ENCODE measurements at regions not wholly inside any gene's neighbourhood (a gene's known extent, or its start where the extent isn't known, plus 50 kb on each side); places are given as distances from the start of the nearest gene placed in this dataset.

- no peak for TF ChIP-seq CTCF (IDR thresholded peaks at IDR 0.05; ENCODE audit: unreplicated experiment)
- intact Hi-C loops (cut with micrococcal nuclease): no loop called here
- ChIA-PET CTCF (no interaction called here), POLR2A (no interaction called here)
- Mint-ChIP-seq H3K9me3 (ENCODE audit: unreplicated experiment) (peaks cover 8% of the 10 kb centered on the region), H3K4me1 (ENCODE audit: insufficient read depth, unreplicated experiment) (peaks cover 23% of the 10 kb centered on the region), H3K4me3 (ENCODE audit: unreplicated experiment) (no peak overlapping the region), H3K27me3 (ENCODE audit: insufficient read depth, unreplicated experiment) (no peaks in the 10 kb centered on the region), H3K27ac (ENCODE audit: low read depth, unreplicated experiment) (peak overlapping the region; percentile 77), H3K36me3 (ENCODE audit: insufficient read depth, unreplicated experiment) (no peaks in the 10 kb centered on the region)
- no TSS peak for BruUV-seq (replicated peaks)
- no peak for DNase-seq (ENCODE audit: unreplicated experiment)
Observed at GRCh38 chr2:4900242-4900641, 791.9 kb upstream of the SOX11 start.

DNA sequence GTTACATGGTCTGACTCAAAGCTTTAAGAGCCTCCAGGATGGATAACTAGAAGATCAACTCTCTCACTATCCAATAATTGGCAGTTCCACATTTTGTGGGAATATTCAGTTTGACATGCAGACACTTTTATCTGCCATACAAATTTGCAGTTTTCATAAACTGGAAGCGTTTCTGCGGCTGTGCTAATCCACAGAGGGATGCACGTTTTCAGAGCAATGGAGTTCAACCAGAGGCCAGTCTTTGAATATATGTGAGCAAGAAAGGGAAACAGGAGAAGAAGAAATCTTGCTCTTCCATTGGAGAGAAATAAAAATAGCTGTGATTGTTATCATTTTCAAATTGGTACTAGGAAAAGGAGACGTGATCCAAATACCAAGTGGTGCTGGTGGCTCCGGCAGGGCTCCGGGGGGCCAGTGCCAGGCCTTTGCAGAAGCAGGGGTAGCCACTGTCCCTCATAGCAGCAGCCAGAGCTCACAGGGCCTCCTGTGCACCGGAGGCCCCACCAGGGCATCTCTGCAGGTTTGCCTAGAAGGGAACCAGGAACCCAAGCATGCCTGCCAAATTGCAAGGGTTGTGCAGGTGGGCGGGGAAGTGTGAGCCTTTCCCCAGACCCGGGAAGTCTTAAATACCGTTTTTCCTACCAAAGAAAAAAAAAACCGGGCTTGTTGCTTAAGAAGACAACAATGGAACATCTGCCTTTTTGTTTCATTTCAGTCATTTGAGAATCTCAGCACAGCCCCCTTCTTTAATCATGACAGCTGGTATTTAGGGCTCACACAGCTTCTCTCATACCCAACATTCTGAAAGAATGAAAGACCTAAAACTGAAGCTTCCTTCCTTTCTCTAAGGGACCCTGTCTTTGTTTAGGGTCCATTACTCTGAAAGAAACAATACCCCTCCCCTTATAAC lies 791.1 kb upstream of the SOX11 start:
- Mint-ChIP-seq H3K27ac (ENCODE audit: low read depth, unreplicated experiment) (no peak overlapping the region), H3K9me3 (ENCODE audit: unreplicated experiment) (peaks cover 8% of the 10 kb centered on the region), H3K4me3 (ENCODE audit: unreplicated experiment) (no peak overlapping the region), H3K27me3 (ENCODE audit: insufficient read depth, unreplicated experiment) (no peaks in the 10 kb centered on the region), H3K4me1 (ENCODE audit: insufficient read depth, unreplicated experiment) (peaks cover 18% of the 10 kb centered on the region), H3K36me3 (ENCODE audit: insufficient read depth, unreplicated experiment) (no peaks in the 10 kb centered on the region)
- DNase-seq (ENCODE audit: unreplicated experiment): no peak
- no TSS peak for BruUV-seq (replicated peaks)
- POLR2A ChIA-PET: interaction anchor here (0.7 kb wide), 1 partner anchor 189 kb away, joined by 3 read pairs; no protein-coding TSS in a partner anchor
- CTCF ChIA-PET: interaction anchor here (0.6 to 0.9 kb wide), 2 partner anchors 10 to 1096 kb away, joined by 3 read pairs; no protein-coding TSS in a partner anchor
- intact Hi-C loops (cut with micrococcal nuclease): no loop called here
- TF ChIP-seq CTCF (IDR thresholded peaks at IDR 0.05; ENCODE audit: unreplicated experiment): no peak

- POLR2A ChIA-PET: no interaction called here
Observed at GRCh38 chr2:4903656-4904348, 788.4 kb upstream of the SOX11 start.

More at GRCh38 chr2:4903656-4904348, 788.4 kb upstream of the SOX11 start:
- CTCF ChIA-PET: no interaction called here
- no peak for DNase-seq (ENCODE audit: unreplicated experiment)
- Mint-ChIP-seq H3K36me3 (ENCODE audit: insufficient read depth, unreplicated experiment) (no peaks in the 10 kb centered on the region), H3K4me3 (ENCODE audit: unreplicated experiment) (no peak overlapping the region), H3K4me1 (ENCODE audit: insufficient read depth, unreplicated experiment) (peaks cover 16% of the 10 kb centered on the region), H3K9me3 (ENCODE audit: unreplicated experiment) (no peaks in the 10 kb centered on the region), H3K27ac (ENCODE audit: low read depth, unreplicated experiment) (no peak overlapping the region), H3K27me3 (ENCODE audit: insufficient read depth, unreplicated experiment) (no peaks in the 10 kb centered on the region)
- intact Hi-C loops (cut with micrococcal nuclease): no loop called here
- TF ChIP-seq CTCF (IDR thresholded peaks at IDR 0.05; ENCODE audit: unreplicated experiment): no peak
- no TSS peak for BruUV-seq (replicated peaks)
